Keratinocyte (primary cell): ENCODE measurements at regions not wholly inside any gene's neighbourhood (a gene's known extent, or its start where the extent isn't known, plus 50 kb on each side); places are given as distances from the start of the nearest gene placed in this dataset.

Experiments
- CTCF ChIP-seq, 3 experiments: IDR thresholded peaks in 1 of 3; conservative IDR thresholded peaks in 1 of 3; optimal IDR thresholded peaks in 1 of 3; 2 replicates in 2 of 3; 3 replicates in 1 of 3; pipeline versions ENCODE3 to v1.5.1; 2011; ENCODE audit warnings: low read length in 3 of 3, mild to moderate bottlenecking in 3 of 3, moderate library complexity in 2 of 3, control low read depth in 1 of 3, inconsistent platforms in 1 of 3; ENCODE audit not compliant: insufficient read depth in 2 of 3; ENCODE audit errors: extremely low read depth in 1 of 3
- EZH2 ChIP-seq: IDR thresholded peaks from one replicate; pipeline ENCODE4 v1.6.1; 2012; ENCODE audit warnings: inconsistent platforms, mild to moderate bottlenecking, low read length, moderate library complexity

- TF ChIP-seq CTCF (optimal IDR thresholded peaks at IDR 0.05 in 1 of 3, IDR thresholded peaks at IDR 0.05 in 1 of 3, conservative IDR thresholded peaks at IDR 0.05 in 1 of 3; ENCODE audit: extremely low read depth in 1 of 3, insufficient read depth in 2 of 3, low read length in 3 of 3) (no peak), EZH2 (no peak)
Measured at GRCh38 chr7:34396437-34397064, 261.5 kb upstream of the NPSR1 start.
